Upper lobe of left lung (tissue), 4 donors: ENCODE measurements at regions not wholly inside any gene's neighbourhood (a gene's known extent, or its start where the extent isn't known, plus 50 kb on each side); places are given as distances from the start of the nearest gene placed in this dataset.
"Not testable (repeated sequence)": the region's sequence is repeated elsewhere in the genome, so short reads cannot be mapped to it uniquely, and the experiment has no call there.

ENCODE experiments used
- EP300 ChIP-seq, 4 donors: sonication (generic); formaldehyde crosslinking; IDR thresholded peaks; one replicate each; pipeline ENCODE4 v1.5.1; 2017; ENCODE audit warnings: antibody characterized with exemption in 4 of 4, control low read depth in 2 of 4
- POLR2A ChIP-seq, 4 donors: fragments of 450-650 bp; IDR thresholded peaks; one replicate each; pipeline ENCODE4 v1.5.1; 2016 to 2017; ENCODE audit warnings: antibody characterized with exemption in 4 of 4, mild to moderate bottlenecking in 2 of 4
- POLR2AphosphoS5 ChIP-seq, 2 donors: sonication (generic); formaldehyde crosslinking; IDR thresholded peaks; one replicate each; pipeline ENCODE4 v1.5.1; 2017; ENCODE audit warnings: antibody characterized with exemption in 2 of 2
- TF ChIP-seq, protein P1 (sequence below), 6 experiments: fragments of 450-650 bp in 4 of 6; fragments of 200-600 bp in 2 of 6; sonication (generic) in 2 of 6; IDR thresholded peaks; one replicate each; pipeline ENCODE4 v1.5.1; 2016 to 2019; ENCODE audit warnings: antibody characterized with exemption in 6 of 6

DNA sequence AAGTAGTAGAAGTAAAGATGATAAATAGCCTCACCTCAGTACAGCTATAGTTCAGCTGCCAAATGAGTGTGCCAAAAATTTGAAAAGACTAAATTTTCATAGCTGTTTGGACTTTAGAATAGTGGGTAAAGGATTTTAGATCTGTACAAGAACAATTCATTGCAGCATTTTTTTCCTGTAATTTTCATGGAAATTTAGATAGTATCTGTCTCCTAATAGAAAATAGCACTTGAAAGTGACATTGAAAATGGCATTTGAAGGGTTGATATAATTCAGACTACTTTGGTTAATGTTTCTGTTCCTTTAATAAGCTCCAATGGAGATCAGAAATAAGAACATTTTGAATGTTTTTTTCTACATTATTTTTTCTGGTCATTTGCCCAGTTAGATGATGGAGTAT, 292.7 kb downstream of the ZNF37A start:
- not testable (repeated sequence) for TF ChIP-seq EP300, POLR2A, POLR2AphosphoS5 (IDR thresholded peaks at IDR 0.05)
- TF ChIP-seq, protein P1, sequence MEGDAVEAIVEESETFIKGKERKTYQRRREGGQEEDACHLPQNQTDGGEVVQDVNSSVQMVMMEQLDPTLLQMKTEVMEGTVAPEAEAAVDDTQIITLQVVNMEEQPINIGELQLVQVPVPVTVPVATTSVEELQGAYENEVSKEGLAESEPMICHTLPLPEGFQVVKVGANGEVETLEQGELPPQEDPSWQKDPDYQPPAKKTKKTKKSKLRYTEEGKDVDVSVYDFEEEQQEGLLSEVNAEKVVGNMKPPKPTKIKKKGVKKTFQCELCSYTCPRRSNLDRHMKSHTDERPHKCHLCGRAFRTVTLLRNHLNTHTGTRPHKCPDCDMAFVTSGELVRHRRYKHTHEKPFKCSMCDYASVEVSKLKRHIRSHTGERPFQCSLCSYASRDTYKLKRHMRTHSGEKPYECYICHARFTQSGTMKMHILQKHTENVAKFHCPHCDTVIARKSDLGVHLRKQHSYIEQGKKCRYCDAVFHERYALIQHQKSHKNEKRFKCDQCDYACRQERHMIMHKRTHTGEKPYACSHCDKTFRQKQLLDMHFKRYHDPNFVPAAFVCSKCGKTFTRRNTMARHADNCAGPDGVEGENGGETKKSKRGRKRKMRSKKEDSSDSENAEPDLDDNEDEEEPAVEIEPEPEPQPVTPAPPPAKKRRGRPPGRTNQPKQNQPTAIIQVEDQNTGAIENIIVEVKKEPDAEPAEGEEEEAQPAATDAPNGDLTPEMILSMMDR (IDR thresholded peaks at IDR 0.05), result not testable (repeated sequence)
